HG03196 (cell line): ENCODE measurements at regions not wholly inside any gene's neighbourhood (a gene's known extent, or its start where the extent isn't known, plus 50 kb on each side); places are given as distances from the start of the nearest gene placed in this dataset.
"Not testable (repeated sequence)": the region's sequence is repeated elsewhere in the genome, so short reads cannot be mapped to it uniquely, and the experiment has no call there.

Experiments
- ATAC-seq: cut with Tn5 transposase; IDR thresholded peaks from one replicate; pipeline ENCODE4 v1.9.1; 2021; ENCODE audit not compliant: unreplicated experiment

GRCh38 chr19:30066781-30067759 is 125.0 kb downstream of the URI1 start:
- no peak for ATAC-seq

DNA sequence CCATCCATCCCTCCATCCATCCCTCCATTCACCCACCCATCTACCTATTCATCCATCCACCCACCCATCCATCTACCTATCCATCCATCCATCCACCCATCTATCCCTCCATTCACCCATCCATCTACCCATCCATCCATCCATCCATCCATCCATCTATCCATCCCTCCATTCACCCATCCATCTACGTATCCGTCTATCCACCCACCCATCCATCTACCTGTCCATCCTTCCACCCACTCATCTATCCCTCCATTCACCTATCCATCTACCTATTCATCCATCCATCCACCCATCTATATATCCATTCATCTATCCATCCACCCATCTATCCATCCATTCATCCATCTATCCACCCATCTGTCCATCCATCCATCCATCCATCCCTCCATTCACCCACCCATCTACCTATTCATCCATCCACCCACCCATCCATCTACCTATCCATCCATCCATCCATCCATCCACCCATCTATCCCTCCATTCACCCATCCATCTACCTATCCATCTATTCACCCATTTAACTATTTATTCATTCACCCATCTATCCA is 126.0 kb downstream of the URI1 start:
- not testable (repeated sequence) for ATAC-seq

DNA sequence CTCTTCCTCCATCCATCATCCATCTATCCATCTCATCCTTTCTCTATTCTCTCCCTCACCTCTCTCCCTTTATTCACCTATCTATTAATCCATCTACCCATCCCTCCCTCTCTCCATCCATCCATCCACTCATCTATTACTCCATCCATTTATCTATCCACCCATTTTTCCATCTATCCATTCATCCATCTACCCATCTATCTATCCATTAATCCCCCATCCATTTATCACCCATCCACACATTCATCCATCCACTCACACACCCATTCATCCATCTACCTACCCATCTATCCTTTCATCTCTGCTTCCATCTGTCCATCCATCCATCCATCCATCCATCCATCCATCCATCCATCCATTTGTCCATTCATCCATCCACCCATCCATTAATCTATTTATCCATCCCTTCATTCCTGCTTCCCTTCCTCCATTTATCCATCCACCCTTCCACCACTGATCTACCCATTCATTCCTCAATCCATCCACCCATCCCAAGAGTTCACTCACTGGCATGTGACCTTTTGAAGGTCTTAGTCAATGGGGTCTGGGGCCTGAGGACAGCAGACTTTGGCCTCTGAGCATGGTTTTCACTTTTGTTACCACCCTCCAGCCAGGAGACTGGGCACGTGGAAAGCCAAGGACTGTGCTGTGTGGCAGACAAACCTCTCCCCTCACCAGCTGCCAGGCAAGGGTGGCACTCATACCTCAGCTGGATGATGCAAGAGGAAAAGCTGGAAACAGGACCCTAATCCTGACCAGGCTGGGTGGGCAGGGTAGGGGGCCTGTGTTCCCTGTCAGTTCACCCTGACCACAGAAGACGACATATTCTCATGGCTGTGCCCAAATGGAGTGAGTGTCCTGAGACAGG is 126.7 kb downstream of the URI1 start:
- ATAC-seq: no peak

DNA sequence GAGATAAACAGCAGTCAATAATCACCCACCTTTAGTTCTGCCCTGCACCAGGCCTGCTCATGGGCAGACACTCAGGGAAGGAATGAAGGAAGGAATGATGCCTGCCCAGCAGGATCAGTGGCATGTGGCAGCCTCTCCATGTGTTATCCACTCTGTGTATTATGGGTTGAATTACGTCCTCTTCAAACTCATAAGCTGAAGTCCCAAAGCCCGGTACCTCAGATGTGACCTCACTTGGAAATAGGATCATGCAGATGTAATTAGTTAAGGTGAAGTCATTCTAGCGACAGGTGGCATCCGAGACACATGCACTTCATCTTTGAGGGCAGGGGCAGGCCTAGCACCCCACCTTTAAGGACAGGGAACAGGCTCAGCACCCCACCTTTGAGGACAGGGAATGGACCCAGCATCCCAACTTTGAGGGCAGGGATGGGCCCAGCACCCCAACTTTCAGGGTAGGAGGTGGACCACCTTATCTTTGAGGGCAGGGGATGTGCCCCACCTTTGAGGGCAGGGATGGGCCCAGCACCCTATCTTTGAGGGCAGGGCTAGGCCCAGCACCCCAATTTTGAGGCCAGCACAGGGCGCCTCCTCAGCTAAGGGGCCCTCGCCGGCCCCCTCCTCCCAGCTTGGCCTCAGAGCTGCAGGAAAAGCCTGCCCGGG is 127.6 kb downstream of the URI1 start:
- ATAC-seq: no peak

DNA sequence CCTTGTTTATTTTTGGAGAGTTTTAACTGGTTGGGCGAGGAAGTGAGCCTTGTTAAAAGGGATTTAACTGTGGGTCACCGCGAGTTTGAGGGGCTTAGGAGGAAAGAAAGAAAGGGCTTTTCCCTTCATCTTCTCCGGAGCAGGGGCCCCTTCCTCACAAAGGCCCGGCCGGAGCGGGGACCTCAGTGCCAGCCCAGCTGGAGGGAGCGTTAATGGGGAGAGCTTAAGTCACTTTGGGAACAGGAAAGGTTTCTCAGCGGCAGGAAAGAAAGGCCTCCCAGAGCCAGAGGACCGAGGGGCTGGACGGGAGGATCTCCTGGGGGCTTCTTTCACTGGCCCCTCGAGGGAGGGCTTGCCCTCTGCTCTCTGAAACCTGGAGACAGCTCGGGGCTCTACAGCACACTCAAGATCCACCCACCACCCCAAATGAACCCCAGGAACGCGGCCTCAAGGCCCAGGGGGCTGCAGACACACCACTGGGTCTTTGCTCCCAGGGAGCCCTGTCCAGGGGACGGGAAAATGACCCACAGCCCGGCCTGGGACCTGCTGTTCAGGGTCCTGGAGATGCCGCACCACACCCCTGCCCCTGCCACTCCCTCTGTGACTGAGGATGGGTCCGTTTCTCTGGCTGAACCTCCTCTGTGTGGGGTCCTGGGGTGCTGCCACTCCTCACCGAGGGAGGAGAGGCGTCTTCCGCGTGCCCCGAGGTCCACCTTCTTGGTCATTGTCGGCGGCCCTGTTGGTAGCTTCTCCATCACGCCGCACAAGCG is 128.3 kb downstream of the URI1 start:
- ATAC-seq: no peak

DNA sequence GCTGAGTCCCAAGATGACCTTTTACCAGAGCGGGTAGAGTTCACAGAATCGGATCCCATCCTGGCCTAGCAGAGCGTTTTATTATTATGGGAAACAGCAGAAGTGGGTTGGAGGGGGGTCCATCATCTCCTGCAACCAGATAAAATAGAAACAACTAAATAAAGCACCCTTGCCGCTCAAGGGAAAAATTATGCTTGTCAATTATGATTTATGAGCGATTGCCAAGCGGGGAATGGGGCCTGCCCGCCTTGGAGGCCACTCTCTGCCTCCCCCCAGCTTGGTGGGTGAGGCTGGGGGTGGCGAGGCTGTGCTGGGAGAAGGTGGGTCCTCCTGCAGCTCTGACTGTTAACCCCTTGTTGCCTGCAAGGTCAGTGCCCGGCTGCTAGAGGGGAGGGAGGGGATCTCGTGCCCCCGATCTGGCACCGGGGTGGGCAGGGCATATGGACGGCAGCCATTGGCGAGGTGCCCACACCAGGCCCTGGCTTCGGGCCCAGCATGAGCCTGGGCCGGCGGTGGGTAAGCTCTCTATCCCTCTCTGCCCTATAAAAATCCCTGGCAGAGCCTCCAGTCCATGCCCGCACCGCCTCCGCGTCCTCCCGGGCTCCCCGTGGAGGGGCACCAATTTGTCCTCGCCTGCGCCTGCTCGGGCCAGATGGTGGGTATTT is 129.1 kb downstream of the URI1 start:
- ATAC-seq: no peak

DNA sequence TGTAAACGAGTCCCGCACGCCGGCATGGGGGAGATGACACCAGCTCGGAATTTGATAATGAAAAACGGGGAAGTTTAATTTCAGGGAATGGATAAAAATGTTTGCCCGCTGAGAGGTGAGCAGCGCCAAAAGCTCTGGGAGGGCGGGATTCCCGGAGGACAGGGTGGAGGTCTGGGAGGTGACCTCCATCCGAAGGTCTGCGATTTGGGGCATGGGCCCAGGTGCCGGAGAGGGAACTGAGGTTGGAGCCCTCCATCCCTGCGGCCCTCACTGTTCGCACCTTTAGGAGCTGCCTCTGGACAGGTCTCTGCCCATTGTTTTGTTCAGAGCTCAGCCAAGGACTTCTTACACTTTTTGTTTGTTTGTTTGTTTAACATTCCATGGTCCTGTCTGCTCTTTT is 129.8 kb downstream of the URI1 start:
- ATAC-seq: no peak

DNA sequence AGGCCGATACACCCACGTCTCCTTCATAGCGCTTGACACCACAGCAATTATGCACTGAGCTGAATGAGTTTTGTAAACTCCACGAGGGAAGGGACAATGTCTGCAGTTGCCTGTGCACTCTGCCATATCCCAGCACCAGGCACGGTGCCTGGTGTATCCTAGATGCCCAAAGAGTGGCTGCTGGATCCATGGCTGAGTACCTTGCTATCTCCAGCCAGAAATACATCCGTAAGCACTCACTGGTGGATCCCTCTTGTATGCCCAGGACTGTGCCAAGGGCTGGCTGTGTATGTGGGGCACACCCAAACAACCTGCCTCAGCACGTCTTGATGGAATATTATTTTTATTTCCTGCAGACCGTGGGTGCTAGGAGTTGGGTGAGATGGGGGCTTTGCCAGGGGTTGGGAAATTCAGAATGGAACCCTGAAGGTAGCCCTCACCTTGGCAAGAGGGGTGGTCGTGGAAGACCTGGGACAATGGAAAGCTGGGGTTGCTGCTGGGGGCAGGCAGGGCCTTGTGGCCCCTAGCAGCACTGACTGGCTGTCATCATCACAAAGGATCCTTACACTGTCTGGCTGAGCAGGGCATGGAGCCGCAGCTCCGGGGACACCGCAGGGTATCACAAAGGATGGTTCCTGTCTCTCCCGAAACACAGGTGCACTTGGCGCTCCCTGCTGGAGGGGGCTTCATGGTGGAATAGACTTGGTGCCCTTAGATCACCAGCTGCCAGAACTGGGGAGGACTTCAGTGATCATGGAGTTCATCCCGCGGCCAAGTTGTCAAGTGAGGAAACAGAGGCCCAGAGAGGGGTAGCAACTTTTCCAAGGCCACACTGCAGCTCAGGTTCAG is 131.3 kb downstream of the URI1 start:
- ATAC-seq: no peak

DNA sequence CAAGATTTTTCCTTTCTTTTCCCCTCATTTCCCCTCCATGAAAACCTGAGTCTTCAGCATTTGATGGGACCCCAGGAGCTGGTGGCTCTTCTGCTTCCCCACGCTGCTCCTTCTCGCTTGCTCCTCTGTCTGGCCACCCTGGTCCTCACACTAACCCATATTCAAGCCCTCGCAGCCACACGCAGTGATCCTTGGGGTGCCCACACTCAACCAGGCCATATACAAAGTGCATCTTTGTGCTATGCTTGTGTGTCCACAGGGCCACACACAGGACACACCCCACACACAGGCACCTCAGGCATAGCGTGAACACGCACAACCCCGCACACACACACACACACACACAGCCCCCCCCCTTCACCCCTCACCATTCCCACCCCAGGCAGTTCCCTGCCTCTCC is 132.1 kb downstream of the URI1 start:
- no peak for ATAC-seq

DNA sequence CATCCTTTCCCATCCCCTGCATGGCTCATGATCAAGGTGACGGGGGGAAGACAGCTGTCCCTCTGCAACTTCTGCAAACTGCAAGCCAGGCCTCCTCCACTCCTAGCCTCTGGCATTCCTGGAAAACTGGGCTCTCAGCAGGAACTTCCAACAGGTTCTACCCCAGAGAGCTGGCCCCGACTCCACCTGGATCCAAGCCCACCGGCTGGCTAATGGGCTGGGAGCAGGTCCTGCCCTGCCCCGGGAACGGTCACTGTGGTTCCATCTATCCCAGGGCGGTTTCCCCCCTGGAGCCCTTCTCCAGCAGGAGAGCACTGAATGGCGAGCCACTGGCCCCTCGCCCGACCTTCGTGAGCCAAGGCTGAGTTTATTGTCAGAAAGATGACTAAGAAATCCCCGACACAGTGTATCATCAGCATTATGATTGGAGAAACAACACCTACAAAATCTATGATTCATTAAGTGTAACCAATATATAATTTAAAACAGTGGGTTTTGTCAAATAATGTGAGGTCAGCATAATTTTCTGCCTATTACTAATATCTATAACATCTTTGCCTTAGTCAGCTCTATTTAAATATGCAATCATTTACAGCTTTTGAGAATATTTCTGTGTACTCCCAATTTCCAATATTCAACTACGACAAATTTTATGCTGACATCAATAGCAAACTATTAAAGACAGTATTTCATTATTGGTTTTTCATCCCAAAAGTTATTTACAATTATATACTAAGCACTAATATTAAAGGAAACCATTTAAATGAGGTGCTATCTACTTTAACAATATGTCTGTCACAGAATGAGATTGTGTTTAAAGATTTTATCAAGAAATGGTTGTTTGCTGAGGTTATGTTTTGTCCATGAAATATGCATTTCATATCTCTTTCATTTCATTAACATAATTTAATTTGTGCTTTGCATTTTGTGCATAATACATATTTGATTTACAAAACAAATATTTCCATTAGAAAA is 133.0 kb downstream of the URI1 start:
- no peak for ATAC-seq

DNA sequence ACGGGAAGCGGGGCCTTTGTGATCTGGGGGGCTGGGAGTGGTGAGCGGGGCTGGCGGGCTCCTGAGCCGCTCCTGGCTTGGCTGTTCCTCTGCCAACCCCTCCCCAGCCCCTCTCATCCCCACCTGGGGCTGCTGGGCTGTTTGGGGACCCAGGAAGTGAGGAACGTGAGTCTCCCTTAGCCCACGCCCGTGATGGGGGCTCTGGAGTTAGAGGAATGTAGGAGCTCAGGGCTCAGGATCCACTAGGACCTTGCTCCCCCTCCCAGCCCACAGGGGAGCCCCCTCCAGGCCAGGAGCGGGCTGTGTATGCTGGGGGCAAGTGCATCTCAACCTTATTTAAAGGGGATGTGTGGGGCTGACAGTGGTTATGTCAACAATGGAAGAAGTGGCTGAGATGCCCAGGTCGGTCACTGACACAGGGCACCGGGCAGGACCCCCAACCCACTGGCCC is 134.1 kb downstream of the URI1 start:
- no peak for ATAC-seq

DNA sequence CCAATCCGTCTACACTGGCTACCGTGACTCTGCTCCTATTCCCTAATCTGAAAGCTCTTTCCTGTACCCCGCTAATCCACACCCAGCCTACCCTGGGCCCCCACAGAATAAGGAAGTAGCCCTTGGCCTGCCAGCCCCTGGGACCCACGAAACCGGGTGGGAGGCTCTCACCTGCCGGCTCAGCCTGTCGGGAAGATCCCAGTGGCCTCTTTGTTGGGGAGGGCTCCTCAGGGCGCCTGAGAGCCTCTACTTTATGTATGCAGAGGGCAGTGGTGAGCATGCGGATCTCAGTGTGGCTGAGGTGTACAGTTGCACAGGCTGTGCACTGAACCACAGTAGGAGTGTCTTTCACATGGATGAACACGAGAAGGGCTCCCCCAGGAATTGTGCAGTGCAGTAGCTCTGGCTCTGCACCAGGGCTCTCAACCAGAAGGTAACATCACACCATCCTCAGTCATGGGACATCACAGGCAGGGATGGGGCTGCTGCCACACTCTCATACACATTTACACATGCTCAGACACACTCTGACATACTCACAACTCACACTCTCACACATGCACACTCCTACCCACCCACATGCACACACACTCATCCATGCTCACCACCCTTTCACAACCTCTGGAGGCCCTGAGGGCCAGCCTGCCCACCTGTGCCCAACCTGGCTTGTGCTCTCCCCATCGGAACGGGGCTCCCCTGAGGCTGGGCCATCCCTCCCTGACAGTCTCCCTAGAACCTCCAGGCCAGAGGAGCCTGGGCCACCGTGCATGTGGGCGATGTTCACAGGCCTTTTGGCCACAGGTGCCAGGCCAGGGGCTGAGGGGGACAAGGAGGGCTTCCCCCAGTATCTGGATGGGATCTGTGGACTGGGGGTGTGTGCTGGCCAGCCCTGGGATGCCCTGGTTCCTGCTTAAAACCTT is 135.0 kb downstream of the URI1 start:
- no peak for ATAC-seq

- no peak for ATAC-seq
These were observed 135.9 kb downstream of the URI1 start for GRCh38 chr19:30077851-30078355.

DNA sequence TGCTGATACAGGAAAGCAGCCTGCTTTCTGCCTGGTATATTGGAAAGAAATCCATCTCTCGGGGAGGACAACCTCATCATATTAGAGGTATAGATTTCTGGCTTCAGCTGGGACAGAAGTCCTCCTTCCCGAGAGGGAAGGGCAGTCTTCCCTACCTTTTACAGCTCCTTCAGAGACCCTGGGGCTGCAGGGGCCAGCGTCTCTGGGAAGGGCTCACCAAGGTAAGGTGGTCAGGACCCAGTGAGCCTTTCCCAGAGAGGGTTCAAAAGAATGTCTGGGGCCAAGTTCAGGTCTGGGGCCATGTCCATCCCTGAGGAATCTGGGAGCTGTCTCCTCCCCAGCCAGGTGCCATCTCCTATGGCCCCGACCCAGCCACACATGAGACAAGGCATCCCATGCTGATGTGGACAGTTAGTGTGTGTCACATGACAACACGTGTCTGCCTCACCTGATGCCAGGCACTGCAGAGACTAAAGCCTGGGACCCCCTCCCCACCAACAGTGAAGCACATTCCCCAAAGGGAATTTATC is 136.4 kb downstream of the URI1 start:
- ATAC-seq: no peak

- ATAC-seq: no peak
These were observed 137.2 kb downstream of the URI1 start for GRCh38 chr19:30079200-30079599.

GRCh38 chr19:30082168-30082567 is 140.1 kb downstream of the URI1 start:
- ATAC-seq: no peak
